ENCODE measurements at regions not wholly inside any gene's neighbourhood (a gene's known extent, or its start where the extent isn't known, plus 50 kb on each side); places are given as distances from the start of the nearest gene placed in this dataset.
"Not testable (repeated sequence)": the region's sequence is repeated elsewhere in the genome, so short reads cannot be mapped to it uniquely, and the experiment has no call there.

GRCh38 chr4:28038253-28038652 is 1177.6 kb downstream of the STIM2 start:
- not testable (repeated sequence) for TF ChIP-seq CTCF (IDR thresholded peaks at IDR 0.05; ENCODE audit: insufficient read depth, low read depth, low read length); EZH2 (IDR thresholded peaks at IDR 0.05; ENCODE audit: insufficient read depth, low read length)

Measured in astrocyte (in vitro differentiated cells and primary cell).